SK-N-SH treated with all-trans-retinoic acid at 6 μM for 48 hours (cell line): ENCODE measurements at regions not wholly inside any gene's neighbourhood (a gene's known extent, or its start where the extent isn't known, plus 50 kb on each side); places are given as distances from the start of the nearest gene placed in this dataset.

Experiments used
- ATAC-seq: fragments of 200-7000 bp; cut with Tn5 transposase; 3 replicates; pipeline ENCODE4 v1.9.1; 2020; ENCODE audit warnings: mild to moderate bottlenecking, moderate library complexity
- BACH2 ChIP-seq: fragments of 250-450 bp; sonication (Bioruptor Pico); IDR thresholded peaks from 2 replicates; pipeline ENCODE4 v1.9.0; 2021; ENCODE audit warnings: mild to moderate bottlenecking, borderline replicate concordance
- CSDC2 ChIP-seq: fragments of 250-450 bp; sonication (Bioruptor Pico); IDR thresholded peaks from 2 replicates; pipeline ENCODE4 v1.5.0; 2020; ENCODE audit warnings: mild to moderate bottlenecking, moderate library complexity
- ESRRG ChIP-seq: fragments of 250-450 bp; sonication (Bioruptor Pico); IDR thresholded peaks from 2 replicates; pipeline ENCODE4 v1.6.1; 2021; ENCODE audit warnings: mild to moderate bottlenecking
- GLIS3 ChIP-seq: fragments of 250-450 bp; sonication (Bioruptor Pico); IDR thresholded peaks from 2 replicates; pipeline ENCODE4 v1.5.0; 2020; ENCODE audit warnings: mild to moderate bottlenecking, moderate library complexity
- ISL1 ChIP-seq: fragments of 250-450 bp; sonication (Bioruptor Pico); IDR thresholded peaks from 2 replicates; pipeline ENCODE4 v2.1.2; 2022; ENCODE audit warnings: mild to moderate bottlenecking, moderate library complexity
- OSR1 ChIP-seq: fragments of 250-450 bp; sonication (Bioruptor Pico); IDR thresholded peaks from 2 replicates; pipeline ENCODE4 v1.8.0; 2022; ENCODE audit warnings: moderate library complexity, mild to moderate bottlenecking, inconsistent platforms
- PPARA ChIP-seq: fragments of 250-450 bp; sonication (Bioruptor Pico); IDR thresholded peaks from 2 replicates; pipeline ENCODE4 v1.5.0; 2020; ENCODE audit warnings: mild to moderate bottlenecking, borderline replicate concordance
- RARB ChIP-seq: fragments of 250-450 bp; sonication (Bioruptor Pico); IDR thresholded peaks from 2 replicates; pipeline ENCODE4 v1.8.0; 2021; ENCODE audit warnings: mild to moderate bottlenecking, moderate library complexity
- SNAI2 ChIP-seq: fragments of 250-450 bp; sonication (Bioruptor Pico); IDR thresholded peaks from 2 replicates; pipeline ENCODE4 v1.5.0; 2020; ENCODE audit warnings: mild to moderate bottlenecking, moderate library complexity
- TCF4 ChIP-seq: fragments of 250-450 bp; sonication (Bioruptor Pico); IDR thresholded peaks from 2 replicates; pipeline ENCODE4 v1.8.0; 2021; ENCODE audit warnings: mild to moderate bottlenecking, moderate library complexity, borderline replicate concordance
- TOX ChIP-seq: fragments of 250-450 bp; sonication (Bioruptor Pico); IDR thresholded peaks from 2 replicates; pipeline ENCODE4 v1.8.0; 2021; ENCODE audit warnings: mild to moderate bottlenecking, moderate library complexity, borderline replicate concordance
- ZC3H10 ChIP-seq: fragments of 250-450 bp; sonication (Bioruptor Pico); IDR thresholded peaks from 2 replicates; pipeline ENCODE4 v1.5.1; 2021; ENCODE audit warnings: mild to moderate bottlenecking, moderate library complexity
- ZFP3 ChIP-seq: fragments of 250-450 bp; sonication (Bioruptor Pico); IDR thresholded peaks from 2 replicates; pipeline ENCODE4 v1.5.0; 2020; ENCODE audit warnings: mild to moderate bottlenecking, moderate library complexity
- ZNF565 ChIP-seq: fragments of 450-650 bp; formaldehyde crosslinking; conservative IDR thresholded peaks from 2 replicates; pipeline ENCODE4 v1.5.0; 2020; ENCODE audit warnings: low read depth, mild to moderate bottlenecking, moderate library complexity
- ZNF8 ChIP-seq: fragments of 450-650 bp; formaldehyde crosslinking; IDR thresholded peaks from 2 replicates; pipeline ENCODE4 v1.5.0; 2020; ENCODE audit warnings: mild to moderate bottlenecking, moderate library complexity
- TF ChIP-seq, protein P1 (sequence below): fragments of 250-450 bp; sonication (Bioruptor Pico); IDR thresholded peaks from 2 replicates; pipeline ENCODE4 v1.8.0; 2020; ENCODE audit warnings: mild to moderate bottlenecking, moderate library complexity, borderline replicate concordance
- TF ChIP-seq, protein P2 (sequence below): fragments of 250-450 bp; sonication (Bioruptor Pico); IDR thresholded peaks from 2 replicates; pipeline ENCODE4 v1.5.0; 2020; ENCODE audit warnings: mild to moderate bottlenecking, moderate library complexity
- TF ChIP-seq, protein P3 (sequence below): fragments of 250-450 bp; sonication (Bioruptor Pico); IDR thresholded peaks from 2 replicates; pipeline ENCODE4 v1.8.0; 2021; ENCODE audit warnings: low read depth, mild to moderate bottlenecking, moderate library complexity, borderline replicate concordance

GRCh38 chr7:85413718-85414117, 226.9 kb upstream of the SEMA3D start:
- ATAC-seq: no peak
- TF ChIP-seq, protein P1, sequence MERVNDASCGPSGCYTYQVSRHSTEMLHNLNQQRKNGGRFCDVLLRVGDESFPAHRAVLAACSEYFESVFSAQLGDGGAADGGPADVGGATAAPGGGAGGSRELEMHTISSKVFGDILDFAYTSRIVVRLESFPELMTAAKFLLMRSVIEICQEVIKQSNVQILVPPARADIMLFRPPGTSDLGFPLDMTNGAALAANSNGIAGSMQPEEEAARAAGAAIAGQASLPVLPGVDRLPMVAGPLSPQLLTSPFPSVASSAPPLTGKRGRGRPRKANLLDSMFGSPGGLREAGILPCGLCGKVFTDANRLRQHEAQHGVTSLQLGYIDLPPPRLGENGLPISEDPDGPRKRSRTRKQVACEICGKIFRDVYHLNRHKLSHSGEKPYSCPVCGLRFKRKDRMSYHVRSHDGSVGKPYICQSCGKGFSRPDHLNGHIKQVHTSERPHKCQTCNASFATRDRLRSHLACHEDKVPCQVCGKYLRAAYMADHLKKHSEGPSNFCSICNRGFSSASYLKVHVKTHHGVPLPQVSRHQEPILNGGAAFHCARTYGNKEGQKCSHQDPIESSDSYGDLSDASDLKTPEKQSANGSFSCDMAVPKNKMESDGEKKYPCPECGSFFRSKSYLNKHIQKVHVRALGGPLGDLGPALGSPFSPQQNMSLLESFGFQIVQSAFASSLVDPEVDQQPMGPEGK: no peak
- TF ChIP-seq, protein P2, sequence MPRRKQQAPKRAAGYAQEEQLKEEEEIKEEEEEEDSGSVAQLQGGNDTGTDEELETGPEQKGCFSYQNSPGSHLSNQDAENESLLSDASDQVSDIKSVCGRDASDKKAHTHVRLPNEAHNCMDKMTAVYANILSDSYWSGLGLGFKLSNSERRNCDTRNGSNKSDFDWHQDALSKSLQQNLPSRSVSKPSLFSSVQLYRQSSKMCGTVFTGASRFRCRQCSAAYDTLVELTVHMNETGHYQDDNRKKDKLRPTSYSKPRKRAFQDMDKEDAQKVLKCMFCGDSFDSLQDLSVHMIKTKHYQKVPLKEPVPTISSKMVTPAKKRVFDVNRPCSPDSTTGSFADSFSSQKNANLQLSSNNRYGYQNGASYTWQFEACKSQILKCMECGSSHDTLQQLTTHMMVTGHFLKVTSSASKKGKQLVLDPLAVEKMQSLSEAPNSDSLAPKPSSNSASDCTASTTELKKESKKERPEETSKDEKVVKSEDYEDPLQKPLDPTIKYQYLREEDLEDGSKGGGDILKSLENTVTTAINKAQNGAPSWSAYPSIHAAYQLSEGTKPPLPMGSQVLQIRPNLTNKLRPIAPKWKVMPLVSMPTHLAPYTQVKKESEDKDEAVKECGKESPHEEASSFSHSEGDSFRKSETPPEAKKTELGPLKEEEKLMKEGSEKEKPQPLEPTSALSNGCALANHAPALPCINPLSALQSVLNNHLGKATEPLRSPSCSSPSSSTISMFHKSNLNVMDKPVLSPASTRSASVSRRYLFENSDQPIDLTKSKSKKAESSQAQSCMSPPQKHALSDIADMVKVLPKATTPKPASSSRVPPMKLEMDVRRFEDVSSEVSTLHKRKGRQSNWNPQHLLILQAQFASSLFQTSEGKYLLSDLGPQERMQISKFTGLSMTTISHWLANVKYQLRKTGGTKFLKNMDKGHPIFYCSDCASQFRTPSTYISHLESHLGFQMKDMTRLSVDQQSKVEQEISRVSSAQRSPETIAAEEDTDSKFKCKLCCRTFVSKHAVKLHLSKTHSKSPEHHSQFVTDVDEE (CRISPR knock-in tag): no peak
- TF ChIP-seq TCF4: no peak
- no peak for TF ChIP-seq ZNF8 (CRISPR knock-in tag)

DNA sequence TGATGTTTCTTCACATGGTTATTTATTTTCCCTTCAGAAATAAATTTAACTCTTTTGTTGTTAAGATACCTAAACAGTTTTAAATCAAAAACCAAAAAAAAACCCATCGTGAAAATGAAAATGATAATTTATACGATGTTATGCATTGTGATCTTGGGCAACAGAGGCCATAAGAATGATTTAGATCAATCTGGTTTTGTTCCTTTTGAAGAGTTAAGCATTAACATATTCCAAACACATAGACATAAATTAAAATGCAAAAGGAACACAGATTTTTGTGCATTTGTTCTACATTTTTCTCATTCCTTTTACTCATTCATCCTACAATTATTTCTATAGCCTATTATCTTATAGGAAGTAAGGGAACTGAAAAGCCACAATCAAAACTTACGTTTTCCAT, 226.1 kb upstream of the SEMA3D start:
- TF ChIP-seq, protein P1: no peak
- TF ChIP-seq ZNF565 (CRISPR knock-in tag) (no peak), ESRRG (CRISPR knock-in tag) (no peak), CSDC2 (CRISPR knock-in tag) (no peak), TCF4 (no peak), TOX (CRISPR knock-in tag) (no peak), OSR1 (CRISPR knock-in tag) (no peak), GLIS3 (CRISPR knock-in tag) (no peak), BACH2 (no peak), ZC3H10 (CRISPR knock-in tag) (no peak), RARB (CRISPR knock-in tag) (no peak)
- TF ChIP-seq, protein P3, sequence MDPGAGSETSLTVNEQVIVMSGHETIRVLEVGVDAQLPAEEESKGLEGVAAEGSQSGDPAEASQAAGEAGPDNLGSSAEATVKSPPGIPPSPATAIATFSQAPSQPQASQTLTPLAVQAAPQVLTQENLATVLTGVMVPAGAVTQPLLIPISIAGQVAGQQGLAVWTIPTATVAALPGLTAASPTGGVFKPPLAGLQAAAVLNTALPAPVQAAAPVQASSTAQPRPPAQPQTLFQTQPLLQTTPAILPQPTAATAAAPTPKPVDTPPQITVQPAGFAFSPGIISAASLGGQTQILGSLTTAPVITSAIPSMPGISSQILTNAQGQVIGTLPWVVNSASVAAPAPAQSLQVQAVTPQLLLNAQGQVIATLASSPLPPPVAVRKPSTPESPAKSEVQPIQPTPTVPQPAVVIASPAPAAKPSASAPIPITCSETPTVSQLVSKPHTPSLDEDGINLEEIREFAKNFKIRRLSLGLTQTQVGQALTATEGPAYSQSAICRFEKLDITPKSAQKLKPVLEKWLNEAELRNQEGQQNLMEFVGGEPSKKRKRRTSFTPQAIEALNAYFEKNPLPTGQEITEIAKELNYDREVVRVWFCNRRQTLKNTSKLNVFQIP (CRISPR knock-in tag): no peak
- TF ChIP-seq, protein P2 (CRISPR knock-in tag): no peak
- TF ChIP-seq, all 23 proteins: peak for 0
- no peak for ATAC-seq

DNA sequence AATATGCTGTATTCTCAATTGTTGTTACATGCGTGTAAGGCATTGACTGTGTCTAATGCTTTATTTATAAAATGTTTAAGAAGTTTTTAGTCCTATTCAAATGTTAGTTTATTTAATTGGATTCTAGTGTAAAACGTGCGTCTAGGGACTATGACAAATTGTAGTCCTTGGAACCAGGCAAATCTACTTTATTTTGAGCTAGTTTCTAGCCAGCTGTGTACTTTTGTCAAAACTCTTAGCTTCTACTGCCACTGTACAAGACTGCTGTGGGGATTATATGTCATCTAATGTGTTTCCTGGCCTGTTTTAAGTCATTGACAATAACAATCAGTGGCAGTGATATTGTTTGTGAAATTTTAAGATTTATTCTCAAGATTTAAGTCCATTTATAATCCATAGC, 220.5 kb upstream of the SEMA3D start:
- ATAC-seq: no peak
- TF ChIP-seq PPARA (CRISPR knock-in tag) (no peak), ISL1 (CRISPR knock-in tag) (no peak), SNAI2 (CRISPR knock-in tag) (no peak), ZFP3 (CRISPR knock-in tag) (no peak), CSDC2 (CRISPR knock-in tag) (no peak), TCF4 (no peak), GLIS3 (CRISPR knock-in tag) (no peak), ZNF565 (CRISPR knock-in tag) (no peak)
- TF ChIP-seq, protein P3 (CRISPR knock-in tag): no peak
